ENCODE measurements at regions not wholly inside any gene's neighbourhood (a gene's known extent, or its start where the extent isn't known, plus 50 kb on each side); places are given as distances from the start of the nearest gene placed in this dataset.

GRCh38 chr5:128011339-128011738, 72.2 kb upstream of the SLC12A2 start:
- TF ChIP-seq POLR2AphosphoS5 (IDR thresholded peaks at IDR 0.05) (no peak), CTCF (IDR thresholded peaks at IDR 0.05) (no peak), POLR2A (IDR thresholded peaks at IDR 0.05) (no peak)
